HPDE6-E6E7 (cell line): ENCODE measurements at regions not wholly inside any gene's neighbourhood (a gene's known extent, or its start where the extent isn't known, plus 50 kb on each side); places are given as distances from the start of the nearest gene placed in this dataset.
A peak's percentile ranks its signal among the peaks of the same experiment; 100 is the strongest.

ENCODE experiments used
- DNase-seq: peaks from one replicate; pipeline ENCODE4 v3.0.0; 2011; ENCODE audit warnings: missing footprints; ENCODE audit errors: extremely low spot score

DNA sequence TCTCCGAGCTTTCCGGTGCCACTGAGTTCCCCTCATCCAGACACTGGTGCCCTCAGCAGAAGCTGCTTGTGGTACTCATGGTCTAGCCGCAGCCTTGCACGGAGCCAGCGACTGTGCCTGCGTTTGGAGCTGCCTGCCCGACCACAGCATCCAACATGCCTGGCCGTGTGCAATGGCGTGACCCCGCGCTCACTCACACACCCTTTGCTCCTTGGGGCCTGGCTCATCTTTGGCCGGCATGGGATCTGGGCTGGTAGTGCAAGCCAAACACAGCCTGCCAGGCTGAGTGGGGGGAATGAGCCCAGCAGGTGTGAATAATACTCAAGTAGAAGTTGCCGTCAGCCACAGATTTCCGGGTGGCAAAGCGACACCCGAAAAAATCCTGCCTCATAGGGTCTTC lies 1178.7 kb upstream of the GBE1 start:
- no peak for DNase-seq

GRCh38 chr3:82939491-82940097 lies 1178.1 kb upstream of the GBE1 start:
- no peak for DNase-seq

GRCh38 chr3:82938821-82939328 lies 1177.4 kb upstream of the GBE1 start:
- no peak for DNase-seq

DNA sequence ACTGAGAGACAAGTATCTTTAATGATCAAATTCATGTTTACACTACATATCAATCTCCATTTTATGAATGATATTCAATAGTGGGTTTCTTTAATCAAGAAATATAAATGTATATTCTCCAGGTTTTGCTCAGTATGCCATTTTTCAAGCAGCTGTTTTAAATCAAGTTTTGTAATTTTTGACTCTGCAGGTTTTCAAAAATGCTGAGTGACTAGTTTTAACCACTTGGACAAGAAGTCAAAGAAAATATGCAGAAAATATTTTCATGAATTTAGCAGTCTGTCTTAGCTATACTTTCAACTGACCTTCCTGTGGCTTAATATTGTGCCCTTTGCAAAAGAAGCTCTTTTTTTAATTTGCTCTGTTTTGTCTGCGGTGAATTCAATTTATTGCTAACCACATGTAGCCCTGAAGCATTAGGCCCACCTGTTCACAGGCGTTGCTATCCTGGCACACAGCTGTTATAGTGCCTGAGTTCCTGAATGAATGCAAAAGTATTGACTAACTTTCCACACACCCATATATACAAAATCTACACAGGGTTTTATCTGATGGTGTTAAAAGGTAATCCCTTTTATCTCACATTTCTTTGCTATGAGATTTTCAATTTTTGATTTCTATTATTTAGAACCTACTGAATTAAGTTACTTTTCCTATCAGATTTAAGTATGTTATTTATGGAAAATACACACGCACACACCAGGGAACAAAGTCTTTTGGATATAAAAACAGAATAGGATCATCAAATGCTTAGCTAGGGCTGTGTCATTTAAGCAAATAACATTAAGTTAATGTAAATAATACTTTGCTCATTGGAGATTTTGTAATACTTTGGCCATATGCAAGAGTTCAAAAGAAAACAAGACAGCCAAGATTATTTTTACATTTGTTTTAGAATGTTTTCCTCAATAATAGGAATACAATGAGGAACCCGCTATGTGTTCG lies 1166.1 kb upstream of the GBE1 start:
- DNase-seq = no peak

- DNase-seq = no peak
These were observed 1129.6 kb upstream of the GBE1 start for GRCh38 chr3:82891028-82891427.

- no peak for DNase-seq
These were observed 1121.6 kb upstream of the GBE1 start for GRCh38 chr3:82883072-82883471.

- DNase-seq = no peak
These were observed 1114.0 kb upstream of the GBE1 start for GRCh38 chr3:82875401-82875800.

- no peak for DNase-seq
These were observed 1078.4 kb upstream of the GBE1 start for GRCh38 chr3:82839871-82840270.

DNA sequence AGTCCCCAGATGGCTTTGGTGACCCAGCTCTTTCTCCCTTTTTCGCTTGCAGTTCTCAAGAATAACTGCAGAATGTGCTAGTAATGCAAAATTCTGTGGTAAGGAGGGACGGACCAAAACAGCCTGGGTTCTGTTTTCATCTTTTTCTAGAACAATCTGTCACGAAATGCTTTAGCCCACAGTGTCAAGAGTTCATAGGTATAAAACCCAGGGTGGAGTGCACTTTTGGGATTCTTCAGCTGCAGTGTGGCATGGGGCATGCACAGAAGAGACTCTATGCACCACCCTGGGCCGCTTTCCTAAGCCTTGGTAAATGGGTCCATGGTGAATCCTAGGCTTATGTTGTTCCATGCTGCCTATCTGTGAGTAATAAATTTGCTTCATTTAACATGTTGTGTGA lies 1072.7 kb upstream of the GBE1 start:
- DNase-seq = no peak

GRCh38 chr3:82824491-82824890 lies 1063.0 kb upstream of the GBE1 start:
- no peak for DNase-seq

DNA sequence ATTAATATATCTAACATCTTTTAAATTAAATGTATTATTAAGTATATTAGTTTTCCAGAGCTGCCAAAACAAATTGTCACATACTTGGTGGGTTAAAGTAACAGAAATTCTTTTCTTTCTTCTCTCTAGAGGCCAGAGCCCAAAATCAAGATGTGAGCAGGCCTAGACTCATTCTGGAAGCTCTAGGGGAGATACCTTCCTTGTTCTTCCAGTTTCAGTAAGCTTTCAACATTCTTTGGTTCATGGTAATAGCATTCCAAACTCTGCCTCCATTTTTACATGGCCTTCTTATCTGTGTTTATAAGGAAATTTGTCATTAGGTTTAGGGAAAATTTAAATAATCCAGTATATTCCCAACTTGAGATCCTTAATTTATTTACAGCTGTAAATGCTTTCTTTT lies 1054.6 kb upstream of the GBE1 start:
- DNase-seq = no peak

GRCh38 chr3:82815417-82816058 lies 1054.1 kb upstream of the GBE1 start:
- no peak for DNase-seq

DNA sequence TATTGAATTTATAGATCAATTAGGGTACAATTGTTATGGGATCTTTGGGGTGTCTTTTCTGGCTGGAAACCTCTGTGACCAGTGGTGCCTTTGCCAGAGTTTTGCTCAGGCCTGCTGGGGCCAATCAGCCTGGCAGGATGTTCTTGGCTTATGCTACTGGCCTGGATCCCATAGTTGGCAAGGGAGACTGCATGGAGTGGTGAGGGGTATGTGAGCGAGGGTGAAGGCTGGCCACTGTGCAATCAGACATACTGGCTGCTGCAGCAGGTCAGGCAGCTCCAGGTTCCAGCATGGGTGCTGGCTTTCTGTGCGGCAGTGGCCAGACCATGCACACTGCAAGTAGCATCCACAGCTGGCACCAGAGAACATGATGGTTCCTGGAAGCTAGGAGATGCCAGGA lies 1053.2 kb upstream of the GBE1 start:
- no peak for DNase-seq

- DNase-seq = no peak
These were observed 1046.3 kb upstream of the GBE1 start for GRCh38 chr3:82807781-82808180.

DNA sequence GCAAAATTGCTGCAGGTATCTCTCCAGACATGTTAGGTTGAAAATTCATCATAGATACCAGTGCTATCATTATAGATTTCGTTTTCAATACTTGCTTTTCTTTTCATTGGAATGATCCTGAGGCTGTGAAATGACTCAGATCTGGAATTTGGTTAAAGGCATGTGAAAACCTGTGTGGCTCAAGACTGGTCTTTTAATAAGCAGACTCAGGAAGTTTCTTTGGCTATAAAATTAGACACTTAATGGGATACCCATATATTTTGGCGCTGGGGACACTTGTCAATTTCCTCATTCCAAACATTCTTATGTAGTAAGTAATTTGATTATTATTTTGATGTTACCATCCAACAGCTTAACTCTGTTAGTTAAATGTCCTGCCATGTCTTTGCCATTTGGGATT lies 1041.1 kb upstream of the GBE1 start:
- peak; percentile 1 for DNase-seq

DNA sequence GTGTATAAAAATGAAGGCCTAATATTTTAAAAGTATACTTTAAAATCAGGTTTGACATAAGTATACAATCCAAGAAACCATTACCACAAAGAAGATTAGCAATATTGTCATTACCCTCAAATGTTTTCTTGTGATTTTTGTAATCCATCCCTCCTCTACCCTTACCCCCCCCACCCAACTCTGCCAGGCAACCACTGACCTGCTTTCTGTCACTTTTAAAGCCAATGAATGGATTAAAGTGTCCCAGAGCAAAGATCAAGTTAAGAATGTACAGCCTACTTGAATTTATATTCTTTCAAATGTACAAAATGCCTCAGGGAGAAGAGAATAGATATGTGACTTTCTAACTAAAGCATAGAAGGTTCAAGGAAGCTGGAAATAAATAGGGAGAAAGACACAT lies 1038.8 kb upstream of the GBE1 start:
- DNase-seq = no peak

DNA sequence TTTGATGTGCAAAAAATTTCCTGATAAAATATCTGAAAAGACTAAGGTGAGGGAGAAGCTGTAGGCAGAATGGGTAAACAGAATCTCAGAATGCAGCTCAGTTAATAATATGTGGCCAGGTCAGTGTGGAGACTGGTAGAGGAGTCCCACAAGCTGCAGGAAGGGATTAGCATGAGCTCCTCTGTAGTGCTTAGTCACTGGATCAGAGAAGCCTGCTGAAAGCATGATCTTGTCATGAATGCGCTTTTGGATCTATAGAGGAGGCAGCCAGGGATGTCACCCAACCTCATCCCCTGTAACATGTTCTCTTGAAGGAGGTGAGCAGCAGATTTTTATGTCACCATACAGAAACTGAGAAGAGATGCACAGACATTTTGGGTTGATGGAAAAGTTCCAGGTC lies 1035.3 kb upstream of the GBE1 start:
- DNase-seq = no peak

- DNase-seq = no peak
These were observed 1029.8 kb upstream of the GBE1 start for GRCh38 chr3:82791241-82791640.

- no peak for DNase-seq
These were observed 1029.1 kb upstream of the GBE1 start for GRCh38 chr3:82790307-82791097.

DNA sequence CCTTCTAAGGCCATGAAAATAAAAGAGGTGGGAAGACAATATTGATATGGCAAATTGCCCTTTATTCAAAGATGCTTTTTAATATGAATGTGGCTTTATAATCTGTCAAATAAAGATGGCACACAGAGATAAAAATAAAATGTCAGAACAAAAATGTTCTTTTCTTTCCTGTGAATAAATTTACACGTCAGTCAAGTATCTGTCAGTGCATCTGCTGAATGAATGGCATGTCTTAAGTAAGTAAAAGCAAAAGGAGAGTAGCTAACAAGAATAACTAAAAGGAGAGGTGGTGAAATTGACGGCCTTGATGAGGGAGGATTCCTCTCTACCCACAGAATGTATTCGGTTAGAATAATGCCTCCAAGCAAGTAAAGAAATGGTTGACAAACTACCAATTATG lies 1021.7 kb upstream of the GBE1 start:
- DNase-seq = no peak

DNA sequence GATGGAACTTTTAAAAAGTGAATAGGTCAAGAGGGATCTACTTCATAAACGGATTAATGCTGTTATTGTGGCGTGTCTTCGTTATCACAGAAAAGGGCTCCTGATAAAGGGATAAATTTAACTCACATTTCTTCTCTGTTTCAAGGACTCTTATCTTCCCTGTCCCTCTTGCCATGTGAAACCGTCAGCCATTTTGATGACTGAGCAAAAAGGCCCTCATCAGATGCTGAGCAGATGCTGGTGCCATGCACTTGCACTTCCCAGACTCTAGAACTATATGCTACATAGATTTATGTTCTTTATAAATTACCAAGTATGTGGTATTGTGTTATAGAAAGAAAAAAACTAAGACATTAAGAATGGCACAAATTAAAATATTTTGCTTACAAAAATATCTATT lies 1011.8 kb upstream of the GBE1 start:
- DNase-seq = no peak

DNA sequence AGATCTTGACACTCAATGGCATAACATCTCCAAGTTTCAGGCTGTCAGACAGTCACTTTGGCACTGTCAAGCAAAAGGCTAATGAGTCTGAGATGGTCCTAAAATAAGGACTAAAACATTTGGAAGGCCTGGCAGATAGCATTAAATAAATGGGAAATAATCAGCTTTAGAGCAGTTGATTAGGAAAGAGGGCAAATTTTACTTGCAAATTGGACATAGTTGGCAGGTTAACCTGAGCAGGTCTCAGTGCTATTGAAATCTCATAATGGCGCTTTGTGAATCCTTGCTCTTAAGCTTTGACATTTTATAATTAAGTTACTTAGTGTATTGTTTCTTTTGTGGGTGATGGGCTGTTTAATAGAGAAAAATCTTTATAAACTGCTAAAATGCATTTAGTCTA lies 1003.1 kb upstream of the GBE1 start:
- no peak for DNase-seq
